Endothelial cell (in vitro differentiated cells): ENCODE measurements at regions not wholly inside any gene's neighbourhood (a gene's known extent, or its start where the extent isn't known, plus 50 kb on each side); places are given as distances from the start of the nearest gene placed in this dataset.

ENCODE experiments used
- DNase-seq: peaks from one replicate; pipeline ENCODE4 v3.0.0; 2021; ENCODE audit warnings: low spot score
- H3K27ac Mint-ChIP-seq: one replicate; pipeline ENCODE4 v1.8.0; 2021; ENCODE audit warnings: mixed read lengths, inconsistent platforms; ENCODE audit not compliant: unreplicated experiment
- H3K27me3 Mint-ChIP-seq: one replicate; pipeline ENCODE4 v1.8.0; 2021; ENCODE audit warnings: mild to moderate bottlenecking, moderate library complexity, mixed read lengths, inconsistent platforms; ENCODE audit not compliant: unreplicated experiment
- H3K36me3 Mint-ChIP-seq: one replicate; pipeline ENCODE4 v1.8.0; 2021; ENCODE audit warnings: mild to moderate bottlenecking, low read depth, mixed read lengths, inconsistent platforms; ENCODE audit not compliant: unreplicated experiment
- H3K4me1 Mint-ChIP-seq: one replicate; pipeline ENCODE4 v1.8.0; 2021; ENCODE audit warnings: mild to moderate bottlenecking, mixed read lengths, inconsistent platforms; ENCODE audit not compliant: unreplicated experiment
- H3K4me3 Mint-ChIP-seq: one replicate; pipeline ENCODE4 v1.8.0; 2021; ENCODE audit warnings: mild to moderate bottlenecking, mixed read lengths, inconsistent platforms; ENCODE audit not compliant: unreplicated experiment
- H3K9me3 Mint-ChIP-seq: one replicate; pipeline ENCODE4 v1.8.0; 2021; ENCODE audit warnings: mixed read lengths, inconsistent platforms; ENCODE audit not compliant: unreplicated experiment
- TF ChIP-seq, protein P1 (sequence below): fragments of 200-600 bp; sonication (generic); IDR thresholded peaks from one replicate; pipeline ENCODE4 v1.5.0; 2021; ENCODE audit warnings: antibody characterized with exemption; ENCODE audit not compliant: unreplicated experiment

- Mint-ChIP-seq H3K4me3 (no peak overlapping the region), H3K27ac (peak overlapping the region; percentile 12), H3K36me3 (peaks cover 4% of the 10 kb centered on the region), H3K27me3 (peaks cover 3% of the 10 kb centered on the region), H3K4me1 (peaks cover 48% of the 10 kb centered on the region), H3K9me3 (no peaks in the 10 kb centered on the region)
- DNase-seq: no peak
- TF ChIP-seq, protein P1, sequence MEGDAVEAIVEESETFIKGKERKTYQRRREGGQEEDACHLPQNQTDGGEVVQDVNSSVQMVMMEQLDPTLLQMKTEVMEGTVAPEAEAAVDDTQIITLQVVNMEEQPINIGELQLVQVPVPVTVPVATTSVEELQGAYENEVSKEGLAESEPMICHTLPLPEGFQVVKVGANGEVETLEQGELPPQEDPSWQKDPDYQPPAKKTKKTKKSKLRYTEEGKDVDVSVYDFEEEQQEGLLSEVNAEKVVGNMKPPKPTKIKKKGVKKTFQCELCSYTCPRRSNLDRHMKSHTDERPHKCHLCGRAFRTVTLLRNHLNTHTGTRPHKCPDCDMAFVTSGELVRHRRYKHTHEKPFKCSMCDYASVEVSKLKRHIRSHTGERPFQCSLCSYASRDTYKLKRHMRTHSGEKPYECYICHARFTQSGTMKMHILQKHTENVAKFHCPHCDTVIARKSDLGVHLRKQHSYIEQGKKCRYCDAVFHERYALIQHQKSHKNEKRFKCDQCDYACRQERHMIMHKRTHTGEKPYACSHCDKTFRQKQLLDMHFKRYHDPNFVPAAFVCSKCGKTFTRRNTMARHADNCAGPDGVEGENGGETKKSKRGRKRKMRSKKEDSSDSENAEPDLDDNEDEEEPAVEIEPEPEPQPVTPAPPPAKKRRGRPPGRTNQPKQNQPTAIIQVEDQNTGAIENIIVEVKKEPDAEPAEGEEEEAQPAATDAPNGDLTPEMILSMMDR: no peak
Measured at GRCh38 chr1:198910816-198911215, 272.0 kb downstream of the PTPRC start.

DNA sequence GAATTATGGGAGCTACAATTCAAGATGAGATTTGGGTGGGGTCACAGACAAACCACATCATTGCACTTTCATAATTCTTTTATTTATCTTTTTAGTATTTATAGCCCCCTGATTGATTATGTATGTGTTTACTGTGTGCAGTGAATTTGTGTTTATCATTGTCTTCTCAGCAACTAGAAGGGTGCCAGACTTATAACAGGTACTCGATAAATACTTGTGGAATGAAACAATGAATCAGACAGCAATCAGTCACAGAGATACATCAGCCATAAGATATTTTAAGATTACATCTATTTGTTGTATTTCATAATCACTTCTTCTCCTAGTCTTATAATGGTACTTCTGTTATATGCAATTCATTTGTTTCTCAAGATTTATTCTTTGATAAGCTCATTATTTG, 273.2 kb downstream of the PTPRC start:
- peaks cover 4% of the 10 kb centered on the region for H3K36me3 Mint-ChIP-seq
- no peak overlapping the region for H3K27ac Mint-ChIP-seq
- TF ChIP-seq, protein P1: no peak
- no peak for DNase-seq
- no peaks in the 10 kb centered on the region for H3K9me3 Mint-ChIP-seq
- no peak overlapping the region for H3K4me3 Mint-ChIP-seq
- peaks cover 3% of the 10 kb centered on the region for H3K27me3 Mint-ChIP-seq
- H3K4me1 Mint-ChIP-seq: peaks cover 40% of the 10 kb centered on the region

GRCh38 chr1:198913667-198914066, 274.8 kb downstream of the PTPRC start:
- H3K27me3 Mint-ChIP-seq: peaks cover 3% of the 10 kb centered on the region
- peaks cover 39% of the 10 kb centered on the region for H3K4me1 Mint-ChIP-seq
- no peak for DNase-seq
- H3K27ac Mint-ChIP-seq: no peak overlapping the region
- no peaks in the 10 kb centered on the region for H3K9me3 Mint-ChIP-seq
- TF ChIP-seq, protein P1: no peak
- no peak overlapping the region for H3K4me3 Mint-ChIP-seq
- H3K36me3 Mint-ChIP-seq: peaks cover 4% of the 10 kb centered on the region

- Mint-ChIP-seq H3K9me3 (no peaks in the 10 kb centered on the region), H3K27ac (no peak overlapping the region), H3K27me3 (peaks cover 3% of the 10 kb centered on the region), H3K4me1 (peaks cover 34% of the 10 kb centered on the region), H3K36me3 (peaks cover 4% of the 10 kb centered on the region), H3K4me3 (no peak overlapping the region)
- TF ChIP-seq, protein P1: no peak
- no peak for DNase-seq
Measured at GRCh38 chr1:198915327-198916231, 276.7 kb downstream of the PTPRC start.

DNA sequence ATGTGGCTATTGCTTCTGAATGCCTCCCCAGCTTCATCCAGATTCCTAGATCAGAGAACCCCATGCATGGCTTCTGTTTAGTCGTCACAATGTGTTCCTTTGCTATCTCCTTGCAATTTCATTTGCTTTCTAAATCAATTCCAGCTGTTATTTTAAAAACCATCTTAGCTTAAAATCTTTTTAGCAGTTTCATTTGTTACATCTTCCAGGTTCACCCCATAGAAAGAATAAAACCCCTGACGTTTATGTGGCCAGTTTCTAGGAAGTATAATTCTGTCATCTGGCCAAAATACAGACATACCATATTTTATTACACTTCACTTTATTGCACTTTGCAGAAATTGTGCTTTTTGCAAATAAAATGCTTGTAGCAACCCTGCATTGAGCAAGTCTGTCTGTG, 278.4 kb downstream of the PTPRC start:
- no peaks in the 10 kb centered on the region for H3K27me3 Mint-ChIP-seq
- no peaks in the 10 kb centered on the region for H3K9me3 Mint-ChIP-seq
- no peaks in the 10 kb centered on the region for H3K36me3 Mint-ChIP-seq
- TF ChIP-seq, protein P1: no peak
- DNase-seq: no peak
- no peak overlapping the region for H3K27ac Mint-ChIP-seq
- H3K4me3 Mint-ChIP-seq: no peak overlapping the region
- peaks cover 31% of the 10 kb centered on the region for H3K4me1 Mint-ChIP-seq
